MCF 10A (cell line): ENCODE measurements at regions not wholly inside any gene's neighbourhood (a gene's known extent, or its start where the extent isn't known, plus 50 kb on each side); places are given as distances from the start of the nearest gene placed in this dataset.
A peak's percentile ranks its signal among the peaks of the same experiment; 100 is the strongest.

Experiments used
- BruUV-seq: library from RNA; stranded (reverse); fragments of 400-500 nt; replicated peaks from 2 replicates; lab custom pipeline; 2021; lab: Mats Ljungman, UMichigan
- CTCF ChIA-PET: fragments of 300-600 bp; sonication (Branson Sonifier 250); formaldehyde crosslinking; extraction: SDS; loops from one replicate; lab custom pipeline; 2021; ENCODE audit warnings: antibody characterized with exemption, inconsistent platforms; lab: Yijun Ruan, JAX
- POLR2A ChIA-PET: fragments of 300-600, 350-650 bp; sonication (Branson Sonifier 250); formaldehyde crosslinking; extraction: SDS; loops from one replicate; lab custom pipeline; 2020; ENCODE audit warnings: antibody characterized with exemption, inconsistent platforms; lab: Yijun Ruan, JAX
- DNase-seq: peaks from one replicate; pipeline ENCODE4 v3.0.0-alpha.2; 2018; ENCODE audit not compliant: unreplicated experiment
- H3K27ac Mint-ChIP-seq: one replicate; pipeline ENCODE4 v1.8.0; 2022; ENCODE audit warnings: mild to moderate bottlenecking, low read depth, mixed read lengths; ENCODE audit not compliant: unreplicated experiment
- H3K27me3 Mint-ChIP-seq: one replicate; pipeline ENCODE4 v1.8.0; 2022; ENCODE audit warnings: mixed read lengths; ENCODE audit not compliant: insufficient read depth, unreplicated experiment
- H3K36me3 Mint-ChIP-seq: one replicate; pipeline ENCODE4 v1.8.0; 2022; ENCODE audit warnings: mild to moderate bottlenecking, moderate library complexity, mixed read lengths; ENCODE audit not compliant: insufficient read depth, unreplicated experiment
- H3K4me1 Mint-ChIP-seq: one replicate; pipeline ENCODE4 v1.8.0; 2022; ENCODE audit warnings: mixed read lengths; ENCODE audit not compliant: insufficient read depth, unreplicated experiment
- H3K4me3 Mint-ChIP-seq: one replicate; pipeline ENCODE4 v1.8.0; 2022; ENCODE audit warnings: mild to moderate bottlenecking, moderate library complexity, mixed read lengths; ENCODE audit not compliant: unreplicated experiment
- H3K9me3 Mint-ChIP-seq: one replicate; pipeline ENCODE4 v1.8.0; 2022; ENCODE audit warnings: mixed read lengths; ENCODE audit not compliant: unreplicated experiment
- intact Hi-C: fragments of 100-400 bp; cut with micrococcal nuclease; formaldehyde crosslinking; loops from 2 replicates; pipeline ENCODE4 v1.14.1; 2022
- TF ChIP-seq, protein P1 (sequence below): fragments of 200-600 bp; IDR thresholded peaks from one replicate; pipeline ENCODE4 v1.8.0; 2022; ENCODE audit warnings: antibody characterized with exemption, mild to moderate bottlenecking; ENCODE audit not compliant: unreplicated experiment

GRCh38 chr5:125868036-125868435 is 555.2 kb upstream of the GRAMD2B start:
- TF ChIP-seq, protein P1, sequence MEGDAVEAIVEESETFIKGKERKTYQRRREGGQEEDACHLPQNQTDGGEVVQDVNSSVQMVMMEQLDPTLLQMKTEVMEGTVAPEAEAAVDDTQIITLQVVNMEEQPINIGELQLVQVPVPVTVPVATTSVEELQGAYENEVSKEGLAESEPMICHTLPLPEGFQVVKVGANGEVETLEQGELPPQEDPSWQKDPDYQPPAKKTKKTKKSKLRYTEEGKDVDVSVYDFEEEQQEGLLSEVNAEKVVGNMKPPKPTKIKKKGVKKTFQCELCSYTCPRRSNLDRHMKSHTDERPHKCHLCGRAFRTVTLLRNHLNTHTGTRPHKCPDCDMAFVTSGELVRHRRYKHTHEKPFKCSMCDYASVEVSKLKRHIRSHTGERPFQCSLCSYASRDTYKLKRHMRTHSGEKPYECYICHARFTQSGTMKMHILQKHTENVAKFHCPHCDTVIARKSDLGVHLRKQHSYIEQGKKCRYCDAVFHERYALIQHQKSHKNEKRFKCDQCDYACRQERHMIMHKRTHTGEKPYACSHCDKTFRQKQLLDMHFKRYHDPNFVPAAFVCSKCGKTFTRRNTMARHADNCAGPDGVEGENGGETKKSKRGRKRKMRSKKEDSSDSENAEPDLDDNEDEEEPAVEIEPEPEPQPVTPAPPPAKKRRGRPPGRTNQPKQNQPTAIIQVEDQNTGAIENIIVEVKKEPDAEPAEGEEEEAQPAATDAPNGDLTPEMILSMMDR: no peak
- Mint-ChIP-seq H3K4me3 (no peak overlapping the region), H3K36me3 (no peaks in the 10 kb centered on the region), H3K9me3 (no peaks in the 10 kb centered on the region), H3K27ac (peak overlapping the region; percentile 44), H3K27me3 (no peaks in the 10 kb centered on the region), H3K4me1 (peaks cover 20% of the 10 kb centered on the region)
- peak; percentile 27 for DNase-seq
- POLR2A ChIA-PET: no interaction called here
- CTCF ChIA-PET: interaction anchor here (0.6 to 1.0 kb wide), 2 partner anchors 11 to 489 kb away, joined by 3 read pairs; no protein-coding TSS in a partner anchor
- no TSS peak for BruUV-seq
- intact Hi-C loops: no loop called here

- ChIA-PET POLR2A (interaction anchor here (1.0 kb wide), 1 partner anchor 1682 kb away, joined by 3 read pairs; no protein-coding TSS in a partner anchor), CTCF (interaction anchor here (0.6 to 0.8 kb wide), 2 partner anchors 12 to 1571 kb away, joined by 3 read pairs; no protein-coding TSS in a partner anchor)
- no peaks in the 10 kb centered on the region for H3K9me3 Mint-ChIP-seq
- no peak for DNase-seq
- H3K4me1 Mint-ChIP-seq: peaks cover 30% of the 10 kb centered on the region
- BruUV-seq: no TSS peak
- intact Hi-C loops: no loop called here
- H3K36me3 Mint-ChIP-seq: no peaks in the 10 kb centered on the region
- no peak overlapping the region for H3K27ac Mint-ChIP-seq
- TF ChIP-seq, protein P1: no peak
- H3K27me3 Mint-ChIP-seq: no peaks in the 10 kb centered on the region
- no peak overlapping the region for H3K4me3 Mint-ChIP-seq
These were observed 553.0 kb upstream of the GRAMD2B start for GRCh38 chr5:125870256-125870655.

- H3K27me3 Mint-ChIP-seq: no peaks in the 10 kb centered on the region
- ChIA-PET CTCF (interaction anchor here (0.6 to 0.7 kb wide), 2 partner anchors 270 to 563 kb away, joined by 3 read pairs; no protein-coding TSS in a partner anchor), POLR2A (no interaction called here)
- no peaks in the 10 kb centered on the region for H3K9me3 Mint-ChIP-seq
- no peak overlapping the region for H3K4me3 Mint-ChIP-seq
- intact Hi-C loops: no loop called here
- H3K4me1 Mint-ChIP-seq: peaks cover 18% of the 10 kb centered on the region
- DNase-seq: peak; percentile 22
- H3K27ac Mint-ChIP-seq: peak overlapping the region; percentile 25
- TF ChIP-seq, protein P1: no peak
- H3K36me3 Mint-ChIP-seq: no peaks in the 10 kb centered on the region
- no TSS peak for BruUV-seq
These were observed 549.2 kb upstream of the GRAMD2B start for GRCh38 chr5:125874057-125874456.

DNA sequence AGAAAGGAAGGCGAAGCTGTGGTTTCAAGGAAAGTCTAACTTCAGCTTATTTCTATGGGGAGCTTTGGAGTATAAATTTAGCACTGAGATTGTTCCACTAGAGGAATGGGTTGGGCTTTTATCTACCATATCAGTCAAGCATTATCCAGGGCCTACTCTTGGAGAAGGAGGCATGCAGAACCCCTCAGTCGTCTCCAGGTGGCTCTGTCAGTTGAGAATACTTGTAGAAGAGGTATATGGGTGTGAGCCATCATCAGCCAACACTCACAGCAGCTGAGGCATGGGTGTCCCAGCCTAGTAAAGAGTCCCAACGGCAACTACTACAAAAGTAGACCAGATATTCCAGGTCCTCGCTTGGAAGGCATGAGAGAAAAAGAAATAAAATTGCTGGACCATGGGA is 548.5 kb upstream of the GRAMD2B start:
- TF ChIP-seq, protein P1: no peak
- ChIA-PET CTCF (interaction anchor here (0.6 to 0.9 kb wide), 3 partner anchors 270 to 569 kb away, joined by 3 read pairs; no protein-coding TSS in a partner anchor), POLR2A (no interaction called here)
- Mint-ChIP-seq H3K27ac (no peak overlapping the region), H3K9me3 (peaks cover 6% of the 10 kb centered on the region), H3K36me3 (no peaks in the 10 kb centered on the region), H3K4me3 (no peak overlapping the region), H3K27me3 (no peaks in the 10 kb centered on the region), H3K4me1 (peaks cover 22% of the 10 kb centered on the region)
- BruUV-seq: no TSS peak
- DNase-seq: peak; percentile 26
- intact Hi-C loops: no loop called here
